Esophagus squamous epithelium (tissue), 4 donors: ENCODE measurements at regions not wholly inside any gene's neighbourhood (a gene's known extent, or its start where the extent isn't known, plus 50 kb on each side); places are given as distances from the start of the nearest gene placed in this dataset.

ENCODE experiments used
- POLR2A ChIP-seq, 4 donors: fragments of 450-650 bp; IDR thresholded peaks; one replicate each; pipeline ENCODE4 v1.6.1; 2017; ENCODE audit warnings: antibody characterized with exemption in 4 of 4, mild to moderate bottlenecking in 4 of 4, moderate library complexity in 3 of 4
- TF ChIP-seq, protein P1 (sequence below), 6 experiments: fragments of 450-650 bp in 4 of 6; fragments of 200-600 bp in 2 of 6; sonication (generic) in 2 of 6; IDR thresholded peaks; one replicate each; pipeline ENCODE4 v1.5.1; 2016 to 2019; ENCODE audit warnings: antibody characterized with exemption in 6 of 6, mild to moderate bottlenecking in 4 of 6, moderate library complexity in 4 of 6

- TF ChIP-seq, protein P1, sequence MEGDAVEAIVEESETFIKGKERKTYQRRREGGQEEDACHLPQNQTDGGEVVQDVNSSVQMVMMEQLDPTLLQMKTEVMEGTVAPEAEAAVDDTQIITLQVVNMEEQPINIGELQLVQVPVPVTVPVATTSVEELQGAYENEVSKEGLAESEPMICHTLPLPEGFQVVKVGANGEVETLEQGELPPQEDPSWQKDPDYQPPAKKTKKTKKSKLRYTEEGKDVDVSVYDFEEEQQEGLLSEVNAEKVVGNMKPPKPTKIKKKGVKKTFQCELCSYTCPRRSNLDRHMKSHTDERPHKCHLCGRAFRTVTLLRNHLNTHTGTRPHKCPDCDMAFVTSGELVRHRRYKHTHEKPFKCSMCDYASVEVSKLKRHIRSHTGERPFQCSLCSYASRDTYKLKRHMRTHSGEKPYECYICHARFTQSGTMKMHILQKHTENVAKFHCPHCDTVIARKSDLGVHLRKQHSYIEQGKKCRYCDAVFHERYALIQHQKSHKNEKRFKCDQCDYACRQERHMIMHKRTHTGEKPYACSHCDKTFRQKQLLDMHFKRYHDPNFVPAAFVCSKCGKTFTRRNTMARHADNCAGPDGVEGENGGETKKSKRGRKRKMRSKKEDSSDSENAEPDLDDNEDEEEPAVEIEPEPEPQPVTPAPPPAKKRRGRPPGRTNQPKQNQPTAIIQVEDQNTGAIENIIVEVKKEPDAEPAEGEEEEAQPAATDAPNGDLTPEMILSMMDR (IDR thresholded peaks at IDR 0.05) = no peak
- no peak for TF ChIP-seq POLR2A (IDR thresholded peaks at IDR 0.05)
Observed at GRCh38 chr5:5683174-5683573, 260.7 kb downstream of the ICE1 start.
